HG03175 (cell line): ENCODE measurements at regions not wholly inside any gene's neighbourhood (a gene's known extent, or its start where the extent isn't known, plus 50 kb on each side); places are given as distances from the start of the nearest gene placed in this dataset.

Experiments
- ATAC-seq: cut with Tn5 transposase; IDR thresholded peaks from one replicate; pipeline ENCODE4 v1.9.1; 2021; ENCODE audit warnings: mild to moderate bottlenecking, moderate library complexity; ENCODE audit not compliant: unreplicated experiment

- no peak for ATAC-seq
These were observed 54.6 kb upstream of the CST7 start for GRCh38 chr20:24894488-24894887.

- no peak for ATAC-seq
These were observed 54.1 kb upstream of the CST7 start for GRCh38 chr20:24894967-24895366.

- no peak for ATAC-seq
These were observed 53.6 kb upstream of the CST7 start for GRCh38 chr20:24895431-24895830.

- no peak for ATAC-seq
These were observed 53.0 kb upstream of the CST7 start for GRCh38 chr20:24895898-24896658.

GRCh38 chr20:24896984-24897383 lies 52.1 kb upstream of the CST7 start:
- ATAC-seq: no peak

- ATAC-seq: no peak
These were observed 51.1 kb upstream of the CST7 start for GRCh38 chr20:24897974-24898373.

GRCh38 chr20:24899153-24899552 lies 49.9 kb upstream of the CST7 start:
- ATAC-seq: no peak
